Natural killer cell (primary cell): ENCODE measurements at regions not wholly inside any gene's neighbourhood (a gene's known extent, or its start where the extent isn't known, plus 50 kb on each side); places are given as distances from the start of the nearest gene placed in this dataset.

Experiments
- ATAC-seq, 3 donors: fragments of 150-1000 bp in 2 of 3; fragments of 200-7000 bp in 1 of 3; cut with Tn5 transposase; 1 replicate in 1 of 3; 2 replicates in 2 of 3; pipeline ENCODE4 v1.10.0; 2021; ENCODE audit warnings: mild to moderate bottlenecking in 2 of 3, moderate library complexity in 2 of 3
- DNase-seq, 2 donors: peaks; one replicate each; pipeline versions ENCODE4 v3.0.0 to v3.0.0-alpha.2; 2013 to 2021; ENCODE audit warnings: mixed read lengths in 1 of 2
- H3K27ac ChIP-seq: one replicate; pipeline ENCODE4 v1.5.1; 2013; ENCODE audit warnings: mild to moderate bottlenecking, low read length
- H3K27me3 ChIP-seq: one replicate; pipeline ENCODE4 v1.6.1; 2013; ENCODE audit warnings: low read length; ENCODE audit not compliant: control insufficient read depth, insufficient read depth
- H3K36me3 ChIP-seq: one replicate; pipeline ENCODE4 v1.6.1; 2013; ENCODE audit warnings: low read length; ENCODE audit not compliant: control insufficient read depth, insufficient read depth
- H3K4me1 ChIP-seq: one replicate; pipeline ENCODE4 v1.6.1; 2013; ENCODE audit warnings: low read length; ENCODE audit not compliant: control insufficient read depth, insufficient read depth
- H3K4me3 ChIP-seq: one replicate; pipeline ENCODE4 v1.5.1; 2013; ENCODE audit warnings: low read length
- H3K9me3 ChIP-seq: one replicate; pipeline ENCODE4 v1.6.1; 2013; ENCODE audit warnings: low read length; ENCODE audit not compliant: control insufficient read depth, insufficient read depth
- H3K27ac Mint-ChIP-seq, 2 donors: one replicate each; pipeline ENCODE4 v1.8.0; 2022; ENCODE audit warnings: mild to moderate bottlenecking in 2 of 2, mixed read lengths in 2 of 2, moderate library complexity in 1 of 2
- H3K27me3 Mint-ChIP-seq, 2 donors: one replicate each; pipeline ENCODE4 v1.8.0; 2022; ENCODE audit warnings: low read depth in 2 of 2, mixed read lengths in 2 of 2
- H3K36me3 Mint-ChIP-seq: one replicate; pipeline ENCODE4 v1.8.0; 2022; ENCODE audit warnings: mixed read lengths
- H3K4me1 Mint-ChIP-seq, 2 donors: one replicate each; pipeline ENCODE4 v1.8.0; 2022; ENCODE audit warnings: mixed read lengths in 2 of 2
- H3K4me3 Mint-ChIP-seq: one replicate; pipeline ENCODE4 v1.8.0; 2022; ENCODE audit warnings: mild to moderate bottlenecking, moderate library complexity, mixed read lengths
- H3K9me3 Mint-ChIP-seq, 2 donors: one replicate each; pipeline ENCODE4 v1.8.0; 2022; ENCODE audit warnings: mixed read lengths in 2 of 2
- WGBS: methylation state at CpG from one replicate; pipeline ENCODE4 v1.1.7; 2013; ENCODE audit warnings: missing lambda C conversion rate; ENCODE audit not compliant: insufficient coverage; 5-methylcytosine and 5-hydroxymethylcytosine counted together
- intact Hi-C: fragments of 100-400 bp; cut with micrococcal nuclease; formaldehyde crosslinking; loops from one replicate; pipeline ENCODE4 v1.14.2; 2022
- TF ChIP-seq, protein P1 (sequence below): fragments of 200-600 bp; IDR thresholded peaks from one replicate; pipeline ENCODE4 v1.8.0; 2022; ENCODE audit warnings: antibody characterized with exemption

DNA sequence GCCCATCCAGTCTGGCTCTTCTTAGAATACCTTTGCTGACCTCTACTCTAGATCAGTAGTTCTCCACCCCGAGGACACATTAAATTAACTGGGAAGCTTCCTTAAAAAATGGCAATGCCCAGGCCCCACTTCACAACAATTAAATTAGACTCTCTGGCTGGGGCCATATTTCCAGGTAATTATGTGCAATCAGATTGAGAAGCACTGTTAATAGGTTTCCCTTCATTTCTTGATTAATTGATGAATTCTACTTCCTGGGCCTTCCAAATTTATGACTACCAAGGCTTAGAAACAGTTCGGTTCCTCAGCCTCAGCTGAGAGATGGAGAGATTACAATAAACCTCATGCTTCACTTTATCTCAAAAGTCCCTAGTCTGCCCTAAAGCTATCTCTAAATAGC lies 71.7 kb upstream of the LIMCH1 start:
- Histone ChIP-seq H3K4me3 (no peak overlapping the region), H3K27me3 (no peaks in the 10 kb centered on the region), H3K4me1 (no peaks in the 10 kb centered on the region), H3K9me3 (no peaks in the 10 kb centered on the region), H3K27ac (no peak overlapping the region), H3K36me3 (no peaks in the 10 kb centered on the region)
- Mint-ChIP-seq H3K36me3 (no peaks in the 10 kb centered on the region), H3K4me3 (no peak overlapping the region), H3K9me3 (peaks cover 3 to 6% of the 10 kb centered on the region in 2 donors), H3K4me1 (no peaks in the 10 kb centered on the region), H3K27ac (no peak overlapping the region), H3K27me3 (peaks cover 0 to 3% of the 10 kb centered on the region in 2 donors)
- 72% methylated on average over 2 of the region's 2 CpGs for WGBS
- DNase-seq (no peak), ATAC-seq (no peak)
- intact Hi-C loops, result no loop called here
- TF ChIP-seq, protein P1, sequence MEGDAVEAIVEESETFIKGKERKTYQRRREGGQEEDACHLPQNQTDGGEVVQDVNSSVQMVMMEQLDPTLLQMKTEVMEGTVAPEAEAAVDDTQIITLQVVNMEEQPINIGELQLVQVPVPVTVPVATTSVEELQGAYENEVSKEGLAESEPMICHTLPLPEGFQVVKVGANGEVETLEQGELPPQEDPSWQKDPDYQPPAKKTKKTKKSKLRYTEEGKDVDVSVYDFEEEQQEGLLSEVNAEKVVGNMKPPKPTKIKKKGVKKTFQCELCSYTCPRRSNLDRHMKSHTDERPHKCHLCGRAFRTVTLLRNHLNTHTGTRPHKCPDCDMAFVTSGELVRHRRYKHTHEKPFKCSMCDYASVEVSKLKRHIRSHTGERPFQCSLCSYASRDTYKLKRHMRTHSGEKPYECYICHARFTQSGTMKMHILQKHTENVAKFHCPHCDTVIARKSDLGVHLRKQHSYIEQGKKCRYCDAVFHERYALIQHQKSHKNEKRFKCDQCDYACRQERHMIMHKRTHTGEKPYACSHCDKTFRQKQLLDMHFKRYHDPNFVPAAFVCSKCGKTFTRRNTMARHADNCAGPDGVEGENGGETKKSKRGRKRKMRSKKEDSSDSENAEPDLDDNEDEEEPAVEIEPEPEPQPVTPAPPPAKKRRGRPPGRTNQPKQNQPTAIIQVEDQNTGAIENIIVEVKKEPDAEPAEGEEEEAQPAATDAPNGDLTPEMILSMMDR, result no peak

DNA sequence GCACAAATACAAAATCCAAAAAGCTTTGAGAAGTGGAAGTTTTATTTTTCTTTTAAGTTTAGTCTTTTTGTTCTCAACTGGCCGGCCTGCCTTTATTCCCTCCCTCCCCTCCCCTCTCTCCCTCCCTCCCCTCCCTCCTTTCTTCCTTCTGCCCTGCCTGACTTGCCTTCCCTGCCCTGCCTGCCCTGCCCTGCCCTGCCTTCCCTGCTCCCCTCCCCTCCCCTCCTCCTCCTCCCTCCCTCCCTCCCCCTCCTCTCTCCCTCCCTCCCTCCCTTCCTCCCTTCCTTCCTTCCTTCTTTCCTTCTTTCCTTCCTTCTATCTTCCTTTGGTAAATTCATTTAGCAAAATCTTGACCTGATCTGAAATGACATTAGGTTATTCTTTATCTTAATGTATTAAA lies 69.8 kb upstream of the LIMCH1 start:
- ATAC-seq, result no peak
- TF ChIP-seq, protein P1, result no peak
- H3K9me3 Mint-ChIP-seq, result peaks cover 5 to 10% of the 10 kb centered on the region in 2 donors
- intact Hi-C loops, result no loop called here
- Histone ChIP-seq H3K4me3 (no peak overlapping the region), H3K27me3 (no peaks in the 10 kb centered on the region), H3K36me3 (no peaks in the 10 kb centered on the region), H3K9me3 (no peaks in the 10 kb centered on the region), H3K27ac (no peak overlapping the region), H3K4me1 (no peaks in the 10 kb centered on the region)
- no peak for DNase-seq
- WGBS, result 86% methylated on average over 1 of the region's 1 CpG
- H3K27ac Mint-ChIP-seq, result no peak overlapping the region
- no peaks in the 10 kb centered on the region for H3K4me1 Mint-ChIP-seq
- peaks cover 0 to 3% of the 10 kb centered on the region in 2 donors for H3K27me3 Mint-ChIP-seq
- H3K36me3 Mint-ChIP-seq, result no peaks in the 10 kb centered on the region
- no peak overlapping the region for H3K4me3 Mint-ChIP-seq

DNA sequence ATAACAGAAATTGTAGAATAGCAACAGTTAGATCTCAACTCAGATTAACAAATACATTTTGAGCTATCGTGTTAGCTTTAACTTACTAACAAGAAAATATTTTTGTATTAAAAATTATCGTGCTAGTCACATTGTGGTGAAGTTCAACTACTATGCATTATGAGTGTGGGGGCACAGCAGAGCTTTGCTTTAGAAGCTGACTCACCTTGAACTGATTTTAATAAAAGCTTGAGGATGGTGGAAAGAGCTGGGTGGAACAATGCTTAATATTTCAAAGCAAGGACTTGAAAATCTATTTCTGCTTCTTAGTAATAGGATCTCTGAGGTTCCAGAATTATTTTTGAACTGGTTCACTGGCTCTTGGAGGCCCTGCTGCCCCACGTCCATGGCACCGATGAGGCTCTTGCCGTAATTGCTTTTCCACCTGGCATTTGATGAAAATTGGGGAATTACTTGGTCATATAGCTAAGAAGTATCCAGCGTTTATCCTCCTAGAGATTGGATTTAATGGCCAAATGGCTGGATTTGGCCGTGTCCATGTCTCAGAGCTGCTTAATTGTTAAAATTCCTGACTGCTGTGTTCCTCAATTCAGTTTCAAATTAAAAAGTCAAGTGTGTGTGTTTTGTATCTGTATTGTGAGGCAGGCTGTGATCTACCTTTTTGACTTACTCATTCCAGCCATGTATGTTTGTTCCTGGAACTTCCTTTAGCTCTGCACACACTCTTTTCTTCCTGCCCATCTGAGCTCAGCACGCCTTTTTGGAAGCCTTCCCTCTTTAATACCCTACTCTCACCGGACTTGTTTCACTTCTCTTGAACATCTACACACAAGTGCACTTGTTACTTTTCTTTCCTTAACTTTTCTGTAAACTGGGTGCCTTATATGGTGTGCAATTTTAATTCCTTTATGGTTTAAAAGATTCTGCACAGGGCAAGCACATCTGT lies 66.6 kb upstream of the LIMCH1 start:
- Mint-ChIP-seq H3K36me3 (no peaks in the 10 kb centered on the region), H3K4me3 (no peak overlapping the region), H3K27ac (no peak overlapping the region), H3K9me3 (peaks cover 5 to 10% of the 10 kb centered on the region in 2 donors), H3K4me1 (no peaks in the 10 kb centered on the region), H3K27me3 (peaks cover 0 to 3% of the 10 kb centered on the region in 2 donors)
- intact Hi-C loops, result no loop called here
- Histone ChIP-seq H3K9me3 (no peaks in the 10 kb centered on the region), H3K4me3 (no peak overlapping the region), H3K4me1 (no peaks in the 10 kb centered on the region), H3K36me3 (no peaks in the 10 kb centered on the region), H3K27ac (no peak overlapping the region), H3K27me3 (no peaks in the 10 kb centered on the region)
- TF ChIP-seq, protein P1, result no peak
- WGBS, result 74% methylated on average over 8 of the region's 9 CpGs
- no peak for DNase-seq
- no peak for ATAC-seq
